GM19043 (cell line): ENCODE measurements at regions not wholly inside any gene's neighbourhood (a gene's known extent, or its start where the extent isn't known, plus 50 kb on each side); places are given as distances from the start of the nearest gene placed in this dataset.

Source experiments
- ATAC-seq: cut with Tn5 transposase; IDR thresholded peaks from one replicate; pipeline ENCODE4 v1.9.1; 2021; ENCODE audit warnings: low read depth; ENCODE audit not compliant: unreplicated experiment

- ATAC-seq, result no peak
These were observed 129.0 kb upstream of the CAMK1G start for GRCh38 chr1:209454340-209454994.

DNA sequence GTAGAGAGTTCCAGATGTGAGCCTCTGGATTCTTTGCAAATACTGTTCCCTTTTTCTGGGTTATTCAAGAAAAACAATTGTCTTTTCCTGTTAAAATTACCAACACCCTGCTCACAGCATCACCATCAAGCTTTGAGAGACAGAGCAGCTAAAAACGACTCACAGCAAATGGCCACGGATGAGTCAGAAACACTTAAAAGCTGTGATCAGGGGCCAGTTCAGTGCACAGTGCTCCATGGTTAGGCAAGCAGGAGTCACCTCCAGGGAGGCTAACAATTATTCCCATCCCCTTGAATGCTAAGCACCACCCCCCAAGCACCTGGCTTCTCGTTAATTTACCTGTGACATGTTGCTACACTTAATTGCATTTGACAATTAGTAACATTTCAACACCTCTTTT, 128.4 kb upstream of the CAMK1G start:
- no peak for ATAC-seq

- ATAC-seq, result no peak
These were observed 127.7 kb upstream of the CAMK1G start for GRCh38 chr1:209455661-209456358.

DNA sequence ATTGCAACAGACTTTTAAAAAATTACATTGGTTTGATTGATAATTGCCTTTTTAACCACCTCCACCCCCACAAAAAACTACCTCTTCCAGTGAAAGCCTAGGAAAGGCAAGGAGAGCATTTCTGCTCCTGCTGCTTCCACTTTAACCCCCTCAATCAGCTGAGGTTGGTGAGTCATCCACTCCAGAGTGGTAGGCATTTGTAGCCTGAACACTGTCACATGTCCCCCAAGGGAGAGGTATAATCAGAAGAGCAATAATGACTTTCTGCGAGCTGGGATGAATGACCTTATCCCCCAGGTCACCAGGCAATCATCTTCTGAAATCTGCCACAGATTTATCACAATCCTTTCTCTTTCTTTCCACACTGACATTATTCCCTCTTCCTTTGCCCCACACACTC, 126.6 kb upstream of the CAMK1G start:
- ATAC-seq, result no peak

GRCh38 chr1:209457401-209458125, 126.0 kb upstream of the CAMK1G start:
- ATAC-seq, result no peak

- ATAC-seq, result no peak
These were observed 124.6 kb upstream of the CAMK1G start for GRCh38 chr1:209458921-209459320.

GRCh38 chr1:209461168-209461567, 122.3 kb upstream of the CAMK1G start:
- ATAC-seq, result no peak

GRCh38 chr1:209462433-209462832, 121.1 kb upstream of the CAMK1G start:
- no peak for ATAC-seq

DNA sequence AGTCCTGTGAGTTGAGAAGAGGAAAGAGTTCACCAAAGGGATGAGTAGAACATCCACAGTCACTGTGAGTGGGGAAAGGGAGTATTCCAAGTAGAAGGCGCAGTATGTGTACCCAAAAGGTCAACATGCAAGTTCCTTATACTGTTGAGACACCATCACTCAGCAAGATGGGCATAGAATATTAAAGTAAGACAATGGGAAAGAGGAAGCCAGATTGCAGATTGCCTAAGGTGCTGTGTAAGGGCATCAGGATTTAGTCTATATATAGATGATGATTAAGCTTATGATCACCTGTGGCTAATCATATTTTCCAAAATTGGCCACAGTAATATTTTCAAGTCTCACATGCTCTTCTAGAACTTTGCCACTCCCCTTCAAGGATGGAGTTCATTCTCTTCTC, 120.1 kb upstream of the CAMK1G start:
- no peak for ATAC-seq

- no peak for ATAC-seq
These were observed 110.5 kb upstream of the CAMK1G start for GRCh38 chr1:209473025-209473424.

DNA sequence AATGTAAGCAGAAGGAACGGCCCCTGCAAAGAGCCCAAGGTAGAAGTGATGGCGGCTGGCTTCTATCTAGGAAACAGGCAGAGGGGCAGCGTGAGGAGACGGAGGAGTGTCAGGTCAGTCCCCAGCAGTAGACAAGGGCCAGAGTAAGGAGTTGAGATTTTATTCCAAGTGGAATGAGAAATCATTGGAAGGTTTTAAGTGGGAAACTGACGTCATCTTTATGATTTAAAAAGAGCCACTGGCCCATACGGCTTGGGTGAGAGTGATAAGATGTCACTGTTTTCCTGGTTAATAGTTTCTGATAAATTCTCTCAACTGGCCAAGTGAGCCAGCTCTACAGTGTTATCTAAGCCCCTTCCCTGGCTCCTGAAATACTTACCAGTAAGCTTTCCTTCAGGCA, 103.2 kb upstream of the CAMK1G start:
- no peak for ATAC-seq

GRCh38 chr1:209483691-209484090, 99.8 kb upstream of the CAMK1G start:
- no peak for ATAC-seq

DNA sequence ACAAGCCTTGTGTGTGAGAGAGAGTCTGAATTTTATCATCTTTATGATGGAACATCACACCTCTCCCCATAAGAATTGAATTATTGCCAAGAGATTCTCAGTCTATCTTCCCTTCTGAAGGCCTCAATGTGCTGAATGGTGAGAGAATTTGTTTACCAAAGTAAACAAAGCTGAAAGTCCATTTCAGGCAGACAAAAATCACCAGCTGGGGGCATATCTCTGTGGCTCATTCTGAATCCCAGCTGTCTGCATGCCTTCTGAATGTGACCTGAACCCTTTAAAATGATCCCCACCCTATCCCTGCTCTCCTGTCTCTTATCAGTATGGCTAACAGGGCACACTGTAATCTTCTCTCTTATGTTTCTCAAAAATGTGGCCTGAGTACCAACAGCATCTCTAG, 99.1 kb upstream of the CAMK1G start:
- no peak for ATAC-seq

DNA sequence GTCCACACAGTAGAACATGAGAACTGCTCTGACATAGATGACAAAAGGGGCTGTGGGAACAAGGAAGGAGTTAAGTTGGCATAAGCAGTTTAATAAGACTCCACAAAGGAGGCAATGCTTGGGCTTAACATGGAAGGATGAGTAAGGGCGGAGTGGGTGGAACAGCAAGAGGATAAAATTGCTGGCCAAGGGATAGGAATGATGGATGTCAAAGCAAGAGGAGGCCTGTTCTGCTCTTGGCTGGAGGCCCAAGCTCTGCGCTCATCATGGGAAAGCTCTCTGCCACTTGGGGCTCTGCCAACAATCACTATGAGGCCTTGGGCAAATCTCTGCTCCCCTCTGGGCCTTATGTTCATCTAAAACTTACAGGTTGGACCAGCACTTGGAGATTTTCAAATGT, 98.3 kb upstream of the CAMK1G start:
- no peak for ATAC-seq

DNA sequence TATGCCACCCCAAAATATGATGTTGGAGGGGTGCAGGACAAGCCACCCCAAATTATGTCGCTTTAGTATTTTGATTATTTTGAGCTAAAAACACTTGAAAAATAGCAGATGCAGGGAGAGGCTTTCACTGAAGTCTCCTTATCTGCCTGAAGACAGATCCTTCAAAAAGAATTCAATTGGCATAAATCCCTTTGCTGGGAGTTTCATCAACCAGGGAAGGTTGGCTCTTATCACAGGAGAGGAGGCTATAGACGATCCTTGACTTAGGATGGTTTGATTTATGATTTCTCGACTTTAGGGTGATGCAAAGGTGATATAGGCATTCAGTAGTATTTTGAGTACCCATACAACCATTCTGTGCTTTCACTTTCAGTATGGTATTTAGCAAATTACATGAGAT, 97.8 kb upstream of the CAMK1G start:
- no peak for ATAC-seq

DNA sequence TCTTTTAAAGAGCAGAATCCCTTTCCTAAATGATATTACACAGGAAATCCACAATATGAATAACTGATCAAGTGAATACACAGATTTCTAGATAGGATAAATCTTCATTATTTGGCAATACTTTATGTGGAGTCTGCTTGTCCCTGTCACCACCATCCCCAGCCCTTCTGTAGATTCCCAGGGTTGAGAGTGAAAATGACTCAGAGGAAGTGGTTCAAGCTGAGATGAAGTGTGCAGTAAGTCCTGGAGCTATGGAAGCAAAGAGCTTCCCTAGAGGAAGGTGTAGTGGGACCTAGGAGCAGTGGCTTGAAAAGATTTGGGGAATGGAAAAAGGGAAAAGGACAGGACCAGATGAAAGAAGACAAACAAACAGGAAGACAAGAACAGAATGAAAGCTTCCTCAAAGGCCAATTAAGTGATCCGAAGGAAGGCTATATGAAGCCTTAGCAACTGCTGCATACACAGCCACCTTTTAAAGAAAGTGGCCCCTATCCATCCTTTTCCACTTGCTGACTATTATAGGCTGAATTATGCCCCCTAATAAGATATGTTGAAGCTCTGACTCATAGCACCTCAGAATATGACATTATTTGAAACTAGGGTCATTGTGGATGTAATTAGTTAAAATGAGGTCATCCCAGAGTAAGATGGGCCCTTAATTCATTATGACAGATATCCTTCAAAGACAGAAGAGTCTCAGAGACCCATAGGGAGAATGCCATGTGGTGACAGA, 96.5 kb upstream of the CAMK1G start:
- no peak for ATAC-seq

- no peak for ATAC-seq
These were observed 93.5 kb upstream of the CAMK1G start for GRCh38 chr1:209490013-209490412.

GRCh38 chr1:209491031-209491430, 92.5 kb upstream of the CAMK1G start:
- ATAC-seq, result no peak

DNA sequence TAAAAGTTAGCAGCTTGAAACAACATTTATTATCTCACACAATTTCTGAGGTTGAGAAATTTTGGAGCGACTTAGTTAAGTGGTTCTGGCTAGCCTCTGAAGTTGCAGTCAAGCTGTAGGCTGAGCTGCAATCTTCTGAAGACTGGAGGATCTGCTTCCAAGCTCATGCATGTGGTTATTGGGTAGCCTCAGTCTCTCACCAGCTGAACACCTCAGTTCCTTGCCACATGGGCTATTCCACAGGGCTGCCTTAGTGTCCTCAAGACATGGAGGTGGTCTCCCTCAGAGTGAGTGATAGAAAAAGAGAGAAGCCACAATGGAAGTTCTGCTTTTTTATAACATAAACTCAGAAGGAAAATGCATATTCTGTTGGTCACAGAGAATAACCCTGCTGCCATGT, 92.0 kb upstream of the CAMK1G start:
- ATAC-seq, result no peak

- no peak for ATAC-seq
These were observed 91.6 kb upstream of the CAMK1G start for GRCh38 chr1:209491897-209492296.

- ATAC-seq, result no peak
These were observed 90.0 kb upstream of the CAMK1G start for GRCh38 chr1:209493559-209493958.
